NCI-H526 treated with DMSO at 0.1 percent for 48 hours (cell line): ENCODE measurements at regions not wholly inside any gene's neighbourhood (a gene's known extent, or its start where the extent isn't known, plus 50 kb on each side); places are given as distances from the start of the nearest gene placed in this dataset.
"Not testable (repeated sequence)": the region's sequence is repeated elsewhere in the genome, so short reads cannot be mapped to it uniquely, and the experiment has no call there.

ENCODE experiments used
- DNase-seq: peaks from one replicate; lab custom pipeline; 2025; lab: John Stamatoyannopoulos, UW

GRCh38 chr12:102666176-102666575, 185.8 kb upstream of the IGF1 start:
- not testable (repeated sequence) for DNase-seq

- DNase-seq, result no peak
Observed at GRCh38 chr12:102659200-102659911, 179.0 kb upstream of the IGF1 start.

- DNase-seq, result no peak
Observed at GRCh38 chr12:102653406-102653805, 173.0 kb upstream of the IGF1 start.

- DNase-seq, result no peak
Observed at GRCh38 chr12:102652645-102653313, 172.4 kb upstream of the IGF1 start.

- no peak for DNase-seq
Observed at GRCh38 chr12:102645968-102646367, 165.6 kb upstream of the IGF1 start.

GRCh38 chr12:102643879-102644575, 163.7 kb upstream of the IGF1 start:
- no peak for DNase-seq

GRCh38 chr12:102642199-102642598, 161.8 kb upstream of the IGF1 start:
- no peak for DNase-seq

- DNase-seq, result not testable (repeated sequence)
Observed at GRCh38 chr12:102640658-102641057, 160.3 kb upstream of the IGF1 start.

- no peak for DNase-seq
Observed at GRCh38 chr12:102638777-102639176, 158.4 kb upstream of the IGF1 start.

- DNase-seq, result no peak
Observed at GRCh38 chr12:102633981-102634605, 153.7 kb upstream of the IGF1 start.

- no peak for DNase-seq
Observed at GRCh38 chr12:102631274-102631673, 150.9 kb upstream of the IGF1 start.

GRCh38 chr12:102629262-102629888, 149.0 kb upstream of the IGF1 start:
- no peak for DNase-seq

- DNase-seq, result no peak
Observed at GRCh38 chr12:102625819-102626218, 145.5 kb upstream of the IGF1 start.

- no peak for DNase-seq
Observed at GRCh38 chr12:102622618-102623017, 142.3 kb upstream of the IGF1 start.

GRCh38 chr12:102618197-102618877, 138.0 kb upstream of the IGF1 start:
- DNase-seq, result no peak

- no peak for DNase-seq
Observed at GRCh38 chr12:102616692-102617091, 136.3 kb upstream of the IGF1 start.

- DNase-seq, result no peak
Observed at GRCh38 chr12:102611995-102612394, 131.6 kb upstream of the IGF1 start.

- DNase-seq, result no peak
Observed at GRCh38 chr12:102609996-102610395, 129.6 kb upstream of the IGF1 start.

GRCh38 chr12:102603021-102603420, 122.7 kb upstream of the IGF1 start:
- DNase-seq, result no peak

GRCh38 chr12:102602521-102602920, 122.2 kb upstream of the IGF1 start:
- DNase-seq, result no peak

GRCh38 chr12:102601621-102602020, 121.3 kb upstream of the IGF1 start:
- no peak for DNase-seq

- DNase-seq, result no peak
Observed at GRCh38 chr12:102596687-102597086, 116.3 kb upstream of the IGF1 start.
